Liver (tissue), 8 donors: ENCODE measurements at regions not wholly inside any gene's neighbourhood (a gene's known extent, or its start where the extent isn't known, plus 50 kb on each side); places are given as distances from the start of the nearest gene placed in this dataset.

Source experiments
- DNase-seq: peaks from one replicate; pipeline ENCODE4 v3.0.0-alpha.2; 2017; ENCODE audit warnings: low spot score
- H3K27ac ChIP-seq, 2 donors: one replicate each; pipeline ENCODE4 v1.7.0; 2013; ENCODE audit warnings: inconsistent platforms in 2 of 2, low read length in 2 of 2, control low read depth in 1 of 2, low read depth in 1 of 2, mild to moderate bottlenecking in 1 of 2
- H3K27me3 ChIP-seq, 4 donors: one replicate each; pipeline versions ENCODE4 v1.6.1 to v1.7.0; 2013; ENCODE audit warnings: low read length in 3 of 4, inconsistent platforms in 1 of 4, mild to moderate bottlenecking in 1 of 4, moderate library complexity in 1 of 4; ENCODE audit not compliant: control insufficient read depth in 4 of 4, insufficient read depth in 4 of 4
- H3K36me3 ChIP-seq, 4 donors: one replicate each; pipeline versions ENCODE4 v1.6.1 to v1.7.0; 2013; ENCODE audit warnings: low read length in 3 of 4, mild to moderate bottlenecking in 3 of 4, low read depth in 1 of 4, moderate library complexity in 1 of 4; ENCODE audit not compliant: control insufficient read depth in 4 of 4, insufficient read depth in 3 of 4
- H3K4me1 ChIP-seq, 4 donors: one replicate each; pipeline versions ENCODE4 v1.6.1 to v1.7.0; 2013; ENCODE audit warnings: low read length in 3 of 4, mild to moderate bottlenecking in 3 of 4, moderate library complexity in 1 of 4; ENCODE audit not compliant: control insufficient read depth in 4 of 4, insufficient read depth in 4 of 4
- H3K4me3 ChIP-seq, 3 donors: one replicate each; pipeline versions ENCODE4 v1.6.1 to v1.7.0; 2013; ENCODE audit warnings: low read length in 3 of 3, control low read depth in 1 of 3, low read depth in 1 of 3, mild to moderate bottlenecking in 1 of 3
- H3K9ac ChIP-seq, 2 donors: one replicate each; pipeline ENCODE4 v1.7.0; 2013; ENCODE audit warnings: low read length in 2 of 2, mild to moderate bottlenecking in 2 of 2, moderate library complexity in 2 of 2, control low read depth in 1 of 2, low read depth in 1 of 2
- H3K9me3 ChIP-seq, 4 donors: one replicate each; pipeline versions ENCODE4 v1.6.1 to v1.7.0; 2013; ENCODE audit warnings: low read length in 3 of 4; ENCODE audit not compliant: control insufficient read depth in 4 of 4
- ATF3 ChIP-seq: IDR thresholded peaks from 2 replicates; pipeline ENCODE4 v1.6.1; 2016; ENCODE audit warnings: antibody characterized with exemption
- EGR1 ChIP-seq, 2 donors: IDR thresholded peaks; 2 replicates each; pipeline ENCODE4 v1.6.1; 2016 to 2018; ENCODE audit warnings: antibody characterized with exemption in 2 of 2, low read depth in 2 of 2
- FOXA1 ChIP-seq: IDR thresholded peaks from 2 replicates; pipeline ENCODE4 v1.6.1; 2016; ENCODE audit warnings: antibody characterized with exemption
- FOXA2 ChIP-seq: IDR thresholded peaks from 2 replicates; pipeline ENCODE4 v1.6.1; 2016; ENCODE audit warnings: antibody characterized with exemption
- GABPA ChIP-seq, 2 donors: IDR thresholded peaks in 1 of 2; conservative IDR thresholded peaks in 1 of 2; 2 replicates each; pipeline ENCODE4 v1.6.1; 2016; ENCODE audit warnings: antibody characterized with exemption in 2 of 2, mild to moderate bottlenecking in 1 of 2, moderate library complexity in 1 of 2
- HNF4A ChIP-seq, 2 donors: conservative IDR thresholded peaks; 2 replicates each; pipeline ENCODE4 v1.6.1; 2016; ENCODE audit warnings: antibody characterized with exemption in 2 of 2, mild to moderate bottlenecking in 2 of 2
- HNF4G ChIP-seq: IDR thresholded peaks from 2 replicates; pipeline ENCODE4 v1.6.1; 2016; ENCODE audit warnings: antibody characterized with exemption
- MAX ChIP-seq: IDR thresholded peaks from 2 replicates; pipeline ENCODE4 v1.6.1; 2016; ENCODE audit warnings: antibody characterized with exemption
- NR2F2 ChIP-seq: IDR thresholded peaks from 2 replicates; pipeline ENCODE4 v1.6.1; 2016; ENCODE audit warnings: antibody characterized with exemption
- REST ChIP-seq: IDR thresholded peaks from 2 replicates; pipeline ENCODE4 v1.6.1; 2016; ENCODE audit warnings: antibody characterized with exemption, mild to moderate bottlenecking
- SP1 ChIP-seq: IDR thresholded peaks from 2 replicates; pipeline ENCODE4 v1.6.1; 2018; ENCODE audit warnings: antibody characterized with exemption, mild to moderate bottlenecking
- TAF1 ChIP-seq: conservative IDR thresholded peaks from 2 replicates; pipeline ENCODE4 v1.6.1; 2016; ENCODE audit warnings: antibody characterized with exemption, mild to moderate bottlenecking
- YY1 ChIP-seq: IDR thresholded peaks from 2 replicates; pipeline ENCODE4 v1.6.1; 2016; ENCODE audit warnings: antibody characterized with exemption, mild to moderate bottlenecking
- ZBTB33 ChIP-seq: IDR thresholded peaks from 2 replicates; pipeline ENCODE4 v1.6.1; 2016; ENCODE audit warnings: antibody characterized with exemption
- WGBS: extraction: QIAGEN DNeasy Blood & Tissue Kit; methylation state at CpG from one replicate; pipeline ENCODE4 v1.1.7; 2013; 5-methylcytosine and 5-hydroxymethylcytosine counted together
- TF ChIP-seq, protein P1 (sequence below): fragments of 150-350 bp; IDR thresholded peaks from 2 replicates; pipeline ENCODE4 v1.5.1; 2017; ENCODE audit warnings: improper control_type of control experiment, low read depth, low read length; ENCODE audit not compliant: missing input control
- donor health status: healthy.
- donor health status: healthy.
- donor health status: healthy.
- donor health status: healthy.
- donor health status: healthy.

DNA sequence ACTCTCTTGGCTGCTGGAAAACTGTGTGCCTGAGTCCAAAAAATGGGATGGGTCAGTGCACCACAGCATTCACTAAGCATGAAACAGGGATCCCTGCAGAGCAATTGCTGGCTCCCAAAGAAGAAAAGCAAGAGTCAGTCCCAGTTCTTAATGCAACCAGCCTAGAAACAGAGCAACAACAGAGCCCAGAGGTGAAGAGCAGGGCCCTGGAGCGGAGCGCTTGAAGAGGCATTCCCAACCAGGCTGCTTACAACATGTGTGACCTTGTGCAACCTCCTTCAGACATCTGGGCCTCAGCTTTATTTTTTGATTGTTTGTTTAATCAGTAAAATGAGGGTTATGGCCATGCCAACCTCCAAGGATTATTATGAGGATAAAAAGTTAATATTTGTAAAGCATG is 543.7 kb upstream of the COBL start (continued):
- TF ChIP-seq REST (no peak), YY1 (no peak), FOXA2 (no peak)

DNA sequence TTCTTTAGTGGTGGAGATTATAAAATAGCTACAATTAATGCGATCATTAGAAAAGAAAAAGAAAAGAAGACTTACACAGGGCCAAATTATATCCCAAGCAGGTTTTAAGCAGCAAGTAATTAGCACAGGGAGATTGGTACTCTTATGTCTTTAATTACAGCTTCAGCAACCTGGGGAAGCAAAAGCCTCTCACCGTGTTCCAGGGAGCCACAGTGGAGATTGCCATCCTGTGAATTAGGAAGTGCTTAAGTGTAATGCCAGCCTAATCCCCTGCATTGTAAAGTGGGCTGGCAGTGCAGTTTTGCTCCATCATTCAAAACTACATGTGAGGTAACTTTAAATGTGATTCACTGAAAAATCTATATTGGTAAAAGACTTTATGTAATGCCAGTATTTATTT is 533.5 kb upstream of the COBL start:
- no peaks in the 10 kb centered on the region for H3K4me1 ChIP-seq
- no peak for TF ChIP-seq FOXA1
- TF ChIP-seq YY1 = no peak
- no peak for TF ChIP-seq MAX
- TF ChIP-seq HNF4A (conservative IDR thresholded peaks at IDR 0.05) = no peak
- TF ChIP-seq, protein P1, sequence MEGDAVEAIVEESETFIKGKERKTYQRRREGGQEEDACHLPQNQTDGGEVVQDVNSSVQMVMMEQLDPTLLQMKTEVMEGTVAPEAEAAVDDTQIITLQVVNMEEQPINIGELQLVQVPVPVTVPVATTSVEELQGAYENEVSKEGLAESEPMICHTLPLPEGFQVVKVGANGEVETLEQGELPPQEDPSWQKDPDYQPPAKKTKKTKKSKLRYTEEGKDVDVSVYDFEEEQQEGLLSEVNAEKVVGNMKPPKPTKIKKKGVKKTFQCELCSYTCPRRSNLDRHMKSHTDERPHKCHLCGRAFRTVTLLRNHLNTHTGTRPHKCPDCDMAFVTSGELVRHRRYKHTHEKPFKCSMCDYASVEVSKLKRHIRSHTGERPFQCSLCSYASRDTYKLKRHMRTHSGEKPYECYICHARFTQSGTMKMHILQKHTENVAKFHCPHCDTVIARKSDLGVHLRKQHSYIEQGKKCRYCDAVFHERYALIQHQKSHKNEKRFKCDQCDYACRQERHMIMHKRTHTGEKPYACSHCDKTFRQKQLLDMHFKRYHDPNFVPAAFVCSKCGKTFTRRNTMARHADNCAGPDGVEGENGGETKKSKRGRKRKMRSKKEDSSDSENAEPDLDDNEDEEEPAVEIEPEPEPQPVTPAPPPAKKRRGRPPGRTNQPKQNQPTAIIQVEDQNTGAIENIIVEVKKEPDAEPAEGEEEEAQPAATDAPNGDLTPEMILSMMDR = no peak
- no peak for TF ChIP-seq GABPA (IDR thresholded peaks at IDR 0.05 in 1 of 2, conservative IDR thresholded peaks at IDR 0.05 in 1 of 2)
- no peak for TF ChIP-seq HNF4G
- TF ChIP-seq ZBTB33 = no peak
- TF ChIP-seq ATF3 = no peak
- no peak for TF ChIP-seq SP1
- TF ChIP-seq TAF1 = no peak
- TF ChIP-seq EGR1 (IDR thresholded peaks at IDR 0.05; ENCODE audit: low read depth in 2 of 2) = no peak
- TF ChIP-seq NR2F2 = no peak
- no peaks in the 10 kb centered on the region for H3K27me3 ChIP-seq
- H3K27ac ChIP-seq = no peak overlapping the region
- peaks cover 2 to 17% (median 5%) of the 10 kb centered on the region in 4 donors for H3K9me3 ChIP-seq
- H3K36me3 ChIP-seq = no peaks in the 10 kb centered on the region
- WGBS = 60% methylated on average over 2 of the region's 2 CpGs
- no peak overlapping the region for H3K4me3 ChIP-seq
- DNase-seq = no peak
- no peak overlapping the region for H3K9ac ChIP-seq
